Fibroblast of mammary gland (primary cell): ENCODE measurements at regions not wholly inside any gene's neighbourhood (a gene's known extent, or its start where the extent isn't known, plus 50 kb on each side); places are given as distances from the start of the nearest gene placed in this dataset.

ENCODE experiments used
- DNase-seq: peaks from one replicate; pipeline ENCODE4 v3.0.0-alpha.2; 2010; ENCODE audit warnings: low read depth
- H3K4me3 ChIP-seq: 2 replicates; pipeline ENCODE4 v1.5.1; 2011; ENCODE audit warnings: low read depth, mild to moderate bottlenecking, low read length, moderate library complexity; ENCODE audit not compliant: control insufficient read depth
- TF ChIP-seq, protein P1 (sequence below): conservative IDR thresholded peaks from 2 replicates; pipeline ENCODE4 v1.5.1; 2011; ENCODE audit warnings: low read depth, low read length, inconsistent platforms; ENCODE audit not compliant: control insufficient read depth, insufficient read depth

DNA sequence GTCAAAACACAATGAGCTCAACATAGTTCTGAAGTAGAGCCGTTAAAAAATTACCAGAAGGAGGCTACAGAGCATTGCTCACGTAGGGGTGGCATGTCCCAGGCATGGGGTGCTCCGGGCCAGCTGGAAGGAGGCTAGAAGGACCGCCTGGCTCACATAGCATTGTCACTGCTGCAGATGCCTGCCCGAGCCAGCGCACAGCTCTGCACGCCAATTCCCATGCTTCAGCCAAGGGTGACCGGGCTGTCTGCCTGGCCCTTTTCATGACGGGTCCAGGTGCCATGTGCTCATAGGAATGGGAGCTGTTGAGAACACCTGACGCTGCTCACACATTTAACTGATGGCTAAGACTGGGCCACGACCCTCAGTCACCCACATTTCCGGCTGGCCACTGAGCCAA, 228.9 kb upstream of the FOXF1 start:
- TF ChIP-seq, protein P1, sequence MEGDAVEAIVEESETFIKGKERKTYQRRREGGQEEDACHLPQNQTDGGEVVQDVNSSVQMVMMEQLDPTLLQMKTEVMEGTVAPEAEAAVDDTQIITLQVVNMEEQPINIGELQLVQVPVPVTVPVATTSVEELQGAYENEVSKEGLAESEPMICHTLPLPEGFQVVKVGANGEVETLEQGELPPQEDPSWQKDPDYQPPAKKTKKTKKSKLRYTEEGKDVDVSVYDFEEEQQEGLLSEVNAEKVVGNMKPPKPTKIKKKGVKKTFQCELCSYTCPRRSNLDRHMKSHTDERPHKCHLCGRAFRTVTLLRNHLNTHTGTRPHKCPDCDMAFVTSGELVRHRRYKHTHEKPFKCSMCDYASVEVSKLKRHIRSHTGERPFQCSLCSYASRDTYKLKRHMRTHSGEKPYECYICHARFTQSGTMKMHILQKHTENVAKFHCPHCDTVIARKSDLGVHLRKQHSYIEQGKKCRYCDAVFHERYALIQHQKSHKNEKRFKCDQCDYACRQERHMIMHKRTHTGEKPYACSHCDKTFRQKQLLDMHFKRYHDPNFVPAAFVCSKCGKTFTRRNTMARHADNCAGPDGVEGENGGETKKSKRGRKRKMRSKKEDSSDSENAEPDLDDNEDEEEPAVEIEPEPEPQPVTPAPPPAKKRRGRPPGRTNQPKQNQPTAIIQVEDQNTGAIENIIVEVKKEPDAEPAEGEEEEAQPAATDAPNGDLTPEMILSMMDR = no peak
- no peak overlapping the region for H3K4me3 ChIP-seq
- DNase-seq = no peak

DNA sequence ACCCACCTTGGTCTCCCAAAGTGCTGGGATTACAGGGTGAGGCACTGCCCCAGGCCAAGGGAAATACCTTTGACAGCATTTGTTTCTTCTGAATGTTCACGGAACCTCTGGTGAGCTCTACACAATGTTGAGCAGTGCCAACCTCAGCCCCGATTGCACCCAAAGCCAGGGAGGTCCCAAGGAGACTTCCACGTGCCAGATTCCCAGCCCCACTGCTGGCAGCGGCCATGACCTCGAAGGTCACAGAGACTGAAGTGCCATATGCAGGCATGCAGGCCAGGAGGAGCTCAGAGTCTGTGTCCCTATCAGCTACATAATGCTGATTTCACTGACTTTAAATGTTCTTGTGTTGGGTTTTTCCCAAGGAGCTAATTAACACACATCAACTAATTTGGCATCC, 226.4 kb upstream of the FOXF1 start:
- no peak for DNase-seq
- H3K4me3 ChIP-seq = no peak overlapping the region
- TF ChIP-seq, protein P1 = no peak

DNA sequence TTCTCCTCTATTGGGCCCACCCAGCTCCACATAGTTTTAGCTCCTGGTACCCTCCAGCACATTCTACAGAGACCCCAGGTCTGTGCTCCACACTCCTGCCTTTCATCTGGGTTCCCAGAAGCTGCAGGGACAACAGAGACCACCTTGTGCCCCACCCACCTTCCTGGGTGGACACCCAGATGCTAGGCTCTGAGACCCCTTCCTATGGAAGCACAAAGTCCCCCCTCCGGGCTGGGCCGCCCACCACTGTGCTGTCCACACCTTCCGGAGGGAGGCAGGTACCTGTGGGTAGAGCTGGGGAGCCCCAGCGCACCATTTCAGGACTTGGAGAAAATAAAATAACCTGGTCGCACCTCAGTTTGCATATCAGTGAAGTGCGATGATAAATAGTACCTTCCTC, 224.9 kb upstream of the FOXF1 start:
- no peak overlapping the region for H3K4me3 ChIP-seq
- DNase-seq = no peak
- TF ChIP-seq, protein P1 = no peak

DNA sequence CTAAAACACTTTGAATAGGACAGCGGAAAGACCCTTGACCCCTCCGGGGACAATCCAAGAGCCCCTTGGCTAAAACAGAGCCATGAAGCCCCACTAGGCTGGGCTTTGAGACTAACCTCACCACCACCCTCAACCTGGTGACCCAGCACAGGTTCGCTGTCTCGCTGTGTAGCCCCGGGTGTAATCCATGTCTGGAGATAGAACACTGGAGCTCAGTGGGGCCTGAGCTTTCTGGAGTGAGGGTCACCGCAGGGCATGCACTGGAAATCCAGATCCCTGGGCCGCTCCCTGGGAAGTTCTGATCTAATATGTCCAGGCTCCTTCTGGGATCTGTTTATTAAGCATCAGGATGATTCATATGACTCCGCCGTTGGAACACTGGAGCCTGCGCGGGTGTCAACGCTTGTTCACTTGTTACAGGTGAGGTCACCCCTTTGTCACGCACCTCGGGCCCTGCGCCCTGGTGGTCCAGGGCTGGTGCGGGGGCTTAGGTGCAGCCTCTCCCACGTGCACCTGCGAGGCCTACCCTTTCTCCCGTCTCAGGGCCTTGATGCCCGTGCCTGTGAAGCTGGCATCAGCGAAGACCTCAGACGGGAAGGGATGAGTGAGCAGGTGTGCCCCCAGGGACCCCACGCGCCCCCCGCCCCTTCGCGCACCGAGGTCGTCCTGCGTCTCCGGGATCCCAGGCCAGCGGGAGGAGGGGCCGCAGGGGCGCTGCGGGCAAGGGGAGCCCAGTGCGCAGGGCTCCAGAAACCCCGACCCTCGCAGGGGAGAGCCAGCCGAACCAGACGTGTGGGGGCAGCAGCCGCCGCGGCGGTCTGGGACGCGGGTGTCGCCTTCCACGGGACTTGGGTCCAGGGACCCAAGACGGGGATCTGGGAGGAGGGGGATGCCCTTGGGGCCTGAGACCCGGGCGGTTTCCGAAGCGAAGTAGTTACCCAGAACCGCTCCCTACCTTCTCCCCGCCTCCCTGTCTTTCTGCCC, 224.1 kb upstream of the FOXF1 start:
- no peak overlapping the region for H3K4me3 ChIP-seq
- DNase-seq = peak; percentile 28
- TF ChIP-seq, protein P1 = no peak

DNA sequence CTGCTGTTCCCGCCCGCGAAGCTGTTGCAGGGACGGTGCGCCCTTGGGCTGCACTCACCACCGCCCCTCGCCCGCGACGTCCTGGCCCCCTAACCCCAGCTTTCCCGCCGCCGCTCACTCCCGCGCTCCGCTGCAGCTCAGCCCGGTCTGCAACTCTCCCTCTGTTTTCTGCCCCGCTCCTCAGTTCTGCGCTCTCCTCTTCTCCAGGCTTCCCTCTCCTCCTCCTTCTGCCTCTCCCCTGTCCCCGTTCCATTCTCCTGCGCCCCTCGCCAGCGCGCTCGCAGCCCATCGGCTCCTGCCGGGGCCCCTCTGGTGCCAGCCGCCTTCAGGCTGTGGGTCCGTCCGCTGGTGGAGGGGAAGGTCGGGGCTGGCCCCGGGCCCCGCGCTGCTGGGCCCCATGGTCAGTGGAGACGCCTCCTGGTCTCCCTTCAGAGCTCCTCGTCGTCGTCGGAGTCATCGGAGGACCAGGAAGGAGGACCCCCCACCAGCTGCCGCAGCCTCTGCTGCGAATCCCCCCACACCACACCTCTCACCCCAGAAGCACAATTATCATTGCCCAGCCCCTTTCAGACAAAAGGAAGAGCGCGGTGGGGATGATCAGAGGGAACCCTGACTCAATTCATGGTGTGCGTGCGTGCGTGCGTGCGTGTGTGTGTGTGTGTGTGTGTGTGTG, 223.2 kb upstream of the FOXF1 start:
- TF ChIP-seq, protein P1 = no peak
- H3K4me3 ChIP-seq = no peak overlapping the region
- DNase-seq = no peak

DNA sequence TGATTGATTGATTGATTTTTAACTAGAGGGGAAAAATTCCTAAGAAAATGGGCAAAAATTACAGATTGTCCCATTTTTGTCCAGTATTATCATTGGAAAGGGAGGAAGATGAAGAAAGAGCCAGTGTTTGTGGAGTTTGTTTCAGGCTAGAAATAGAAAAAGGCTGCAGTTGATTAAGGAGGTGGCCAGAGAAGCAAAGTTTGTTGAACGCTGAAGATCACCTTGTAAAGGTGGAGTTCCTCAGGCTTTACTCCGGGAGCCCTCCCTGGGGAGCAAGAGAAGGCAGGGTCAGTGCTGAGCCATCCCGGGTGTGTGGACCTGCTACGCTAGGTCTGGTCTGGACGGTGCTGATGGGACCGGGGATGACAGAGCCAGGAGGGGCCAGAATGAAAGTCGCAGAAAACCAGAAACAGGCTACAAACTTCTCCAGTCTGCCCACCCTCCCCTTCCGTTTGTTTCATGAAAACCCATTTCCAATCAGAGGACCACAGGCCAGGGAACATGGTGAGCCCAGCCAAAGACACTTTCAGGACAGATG, 222.6 kb upstream of the FOXF1 start:
- TF ChIP-seq, protein P1 = no peak
- DNase-seq = no peak
- no peak overlapping the region for H3K4me3 ChIP-seq
